HG02763 (cell line): ENCODE measurements at regions not wholly inside any gene's neighbourhood (a gene's known extent, or its start where the extent isn't known, plus 50 kb on each side); places are given as distances from the start of the nearest gene placed in this dataset.

Experiments
- ATAC-seq: cut with Tn5 transposase; IDR thresholded peaks from one replicate; pipeline ENCODE4 v1.9.1; 2021; ENCODE audit warnings: mild to moderate bottlenecking, moderate library complexity; ENCODE audit not compliant: unreplicated experiment

DNA sequence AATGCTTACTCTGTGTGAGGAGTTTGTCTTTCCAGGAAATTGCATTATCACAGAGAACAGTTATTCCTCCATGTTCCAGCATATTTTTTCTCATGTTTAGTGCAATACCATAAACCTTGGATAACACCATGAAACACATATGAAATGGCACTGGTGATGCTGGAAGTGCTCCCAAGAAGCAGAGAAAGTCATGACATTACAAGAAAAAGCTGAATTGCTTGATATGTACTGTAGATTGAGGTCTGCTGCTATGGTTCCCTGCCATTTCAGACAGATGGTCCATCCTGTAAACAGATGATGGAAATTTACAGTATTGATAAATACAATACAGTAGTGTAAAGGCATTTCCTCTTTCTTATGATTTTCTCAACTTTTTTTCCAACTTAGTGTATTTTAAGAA is 422.1 kb downstream of the LRRIQ3 start:
- no peak for ATAC-seq

DNA sequence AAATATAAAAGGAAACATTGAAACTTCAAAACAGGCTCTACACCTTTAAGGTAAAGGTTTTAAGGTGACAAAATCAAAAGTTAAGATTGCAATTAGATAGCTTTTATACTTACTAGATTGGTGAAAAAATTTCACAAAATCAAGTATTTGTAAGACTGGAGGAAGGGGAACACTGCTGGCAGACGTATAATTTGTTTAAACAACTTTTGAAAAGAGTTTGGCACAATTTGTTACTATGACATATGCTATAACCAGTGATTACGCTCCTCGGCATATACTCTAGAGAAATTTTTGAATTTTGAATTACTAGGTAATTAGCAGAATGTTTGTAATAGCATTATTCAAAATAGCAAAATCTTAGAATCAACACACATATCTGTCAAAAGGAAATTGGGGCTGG is 425.0 kb downstream of the LRRIQ3 start:
- ATAC-seq: no peak

DNA sequence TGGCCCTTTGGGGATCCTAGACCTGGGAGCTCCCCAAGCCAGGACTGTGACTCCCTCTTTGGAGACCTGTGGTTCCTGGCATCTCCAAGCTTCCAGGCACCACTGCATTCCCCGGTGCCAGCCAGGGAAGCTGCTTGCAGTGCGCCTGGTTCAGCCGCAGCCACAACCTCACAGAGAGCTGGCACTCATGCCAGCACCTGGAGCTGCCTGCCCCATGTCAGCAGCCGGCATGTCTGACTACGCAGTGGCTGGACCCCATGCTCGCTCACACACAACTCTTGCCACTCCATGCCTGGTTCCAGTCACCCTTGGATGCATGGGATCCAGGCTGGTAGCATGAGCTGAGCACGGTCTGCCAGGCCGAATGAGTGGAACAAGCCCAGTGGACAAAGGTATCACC is 426.6 kb downstream of the LRRIQ3 start:
- ATAC-seq: no peak

DNA sequence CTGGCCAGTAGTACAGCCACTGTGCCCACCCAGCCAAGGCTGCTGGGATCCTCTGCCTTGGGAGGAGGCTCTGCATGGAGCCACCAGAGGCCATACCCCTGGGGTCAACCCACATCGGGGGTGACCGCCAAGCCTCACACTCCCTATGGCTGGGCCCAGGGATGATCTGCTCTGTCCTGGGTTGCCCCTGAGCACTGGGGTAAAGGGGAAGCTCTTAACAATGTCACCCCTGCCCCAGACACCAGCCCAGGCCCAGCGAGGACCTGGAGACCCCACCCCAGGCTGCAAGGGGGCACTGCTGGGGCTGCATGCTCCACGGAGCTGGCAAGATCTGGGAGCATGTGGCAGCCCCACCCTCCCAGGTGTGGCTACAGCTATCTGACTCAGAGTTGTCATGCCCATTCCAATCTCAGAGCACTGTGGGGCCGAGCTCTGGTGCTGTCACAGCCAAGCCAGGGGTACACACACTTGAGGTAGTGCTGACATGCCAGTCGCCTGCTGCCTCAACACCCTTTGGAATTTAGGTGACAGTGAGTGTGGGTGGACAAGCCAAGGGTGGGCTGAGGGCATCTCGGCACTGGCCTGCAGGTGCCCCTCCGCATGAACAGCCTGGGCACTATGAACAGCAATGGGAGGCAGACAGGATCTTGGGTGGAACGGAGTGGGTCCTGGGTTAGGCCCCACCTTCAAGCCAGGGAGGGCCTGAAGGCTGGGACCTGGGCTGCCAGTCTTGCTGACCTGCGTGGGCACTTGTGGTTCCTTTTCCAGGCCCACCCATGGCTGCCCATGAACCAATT is 427.7 kb downstream of the LRRIQ3 start:
- ATAC-seq: no peak

DNA sequence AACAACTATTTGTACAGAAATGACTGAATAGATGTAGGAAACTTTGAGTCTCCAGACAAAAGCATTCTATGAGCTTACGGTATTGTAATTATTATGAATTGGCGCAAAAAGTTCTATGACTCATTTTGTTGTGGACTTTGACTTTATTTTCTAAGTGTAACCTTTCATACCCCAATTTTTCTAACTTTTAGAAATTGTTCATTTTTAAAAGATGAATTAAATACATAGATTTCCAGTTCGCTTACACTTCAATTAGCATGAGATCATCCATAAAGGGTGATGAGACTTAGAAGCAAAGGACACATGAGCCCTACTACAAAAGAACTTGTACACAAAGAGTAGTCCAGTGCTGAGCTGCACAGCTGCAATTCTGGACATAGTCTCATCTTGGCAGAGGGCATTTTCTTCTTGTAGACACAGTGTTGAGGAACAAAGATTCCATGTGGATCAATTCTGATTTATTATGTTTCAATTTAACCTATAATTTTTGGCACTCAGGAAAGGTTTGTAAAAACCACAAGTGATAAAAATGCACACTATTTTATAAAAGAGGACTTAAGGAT is 431.1 kb downstream of the LRRIQ3 start:
- ATAC-seq: no peak

DNA sequence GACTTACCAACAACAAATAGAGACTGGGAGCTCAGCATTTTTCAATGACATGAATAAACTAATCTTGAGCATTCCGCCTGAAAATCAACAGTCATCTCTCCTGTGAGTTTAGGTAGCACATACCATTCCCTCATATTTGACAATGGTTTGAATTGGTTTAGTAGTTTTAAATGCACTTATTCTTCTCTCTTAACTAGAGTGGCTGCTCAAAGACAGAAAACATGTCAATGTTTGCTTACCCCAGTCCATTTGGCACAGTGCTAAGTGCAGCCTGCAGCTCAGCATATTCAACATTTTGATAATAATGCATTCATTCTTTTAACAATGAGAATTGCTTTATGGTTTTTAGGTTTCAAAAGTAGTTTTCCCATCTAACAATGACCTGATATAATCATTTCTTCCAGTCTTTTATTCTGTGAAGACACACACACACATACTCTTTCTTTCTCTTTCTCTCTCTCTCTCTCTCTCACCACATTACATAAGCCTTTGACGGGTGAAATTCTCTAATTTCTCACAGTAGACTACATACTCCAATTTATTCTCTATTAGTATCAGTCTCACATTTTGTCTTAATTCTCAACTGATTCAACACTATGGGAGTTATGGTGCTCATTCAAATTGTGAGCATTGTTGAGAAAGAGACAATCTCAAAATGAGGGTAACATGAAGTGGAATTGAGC is 432.3 kb downstream of the LRRIQ3 start:
- ATAC-seq: no peak

DNA sequence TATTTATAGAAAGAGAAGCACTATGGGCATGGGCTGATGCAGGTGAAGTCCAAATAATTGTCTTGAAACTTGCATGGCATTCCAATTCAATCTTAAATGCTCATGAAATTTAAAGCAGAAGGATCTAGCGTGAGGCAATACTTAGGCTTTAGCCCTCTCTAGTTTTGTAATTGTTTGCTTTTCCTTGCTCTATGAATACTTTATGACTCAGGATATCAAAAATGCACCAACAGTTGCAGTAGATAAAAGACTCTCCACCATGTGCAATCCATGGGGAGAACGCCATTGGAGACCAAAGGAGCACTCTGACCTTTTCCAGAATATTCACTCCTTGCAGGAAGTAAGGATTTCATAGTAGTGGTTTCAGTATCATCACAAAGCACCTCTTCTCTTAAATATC is 436.4 kb downstream of the LRRIQ3 start:
- ATAC-seq: no peak

DNA sequence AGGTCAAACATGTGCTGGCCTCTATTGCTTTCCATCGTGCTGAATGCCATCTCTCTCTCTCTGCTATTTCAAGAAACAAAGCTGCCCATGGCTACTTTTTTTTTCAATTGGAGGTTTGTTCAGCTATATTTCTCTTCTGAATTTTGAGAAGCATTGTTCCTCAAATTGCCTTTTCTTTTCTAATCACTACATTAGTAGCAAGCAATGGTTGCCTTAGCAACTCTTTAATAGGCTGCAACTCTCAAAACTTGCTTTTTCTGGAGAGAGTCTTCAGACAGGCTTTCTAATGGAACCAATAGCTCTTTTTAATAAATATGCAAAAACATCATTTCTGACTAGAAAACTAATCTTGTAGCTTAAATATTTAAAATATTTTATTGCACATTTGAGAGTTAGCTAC is 439.0 kb downstream of the LRRIQ3 start:
- ATAC-seq: no peak

DNA sequence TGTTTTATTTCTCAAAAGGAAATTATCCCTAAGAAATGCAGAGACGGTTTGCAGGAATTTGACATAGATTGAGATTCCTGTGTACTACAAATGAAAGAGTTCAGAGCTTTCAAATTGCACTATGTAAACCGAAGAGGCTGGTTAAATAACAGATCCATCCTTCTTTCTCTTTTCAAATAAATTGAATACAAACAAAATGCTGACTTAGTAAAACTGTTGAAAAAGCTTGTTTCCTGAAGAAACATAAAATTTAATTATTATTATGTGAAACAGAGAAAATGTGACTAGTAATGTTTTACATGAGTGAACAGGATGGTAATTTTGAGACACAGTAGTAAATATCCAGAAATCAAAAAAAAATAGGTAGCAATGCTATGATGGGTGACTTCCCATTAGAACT is 441.2 kb downstream of the LRRIQ3 start:
- no peak for ATAC-seq

DNA sequence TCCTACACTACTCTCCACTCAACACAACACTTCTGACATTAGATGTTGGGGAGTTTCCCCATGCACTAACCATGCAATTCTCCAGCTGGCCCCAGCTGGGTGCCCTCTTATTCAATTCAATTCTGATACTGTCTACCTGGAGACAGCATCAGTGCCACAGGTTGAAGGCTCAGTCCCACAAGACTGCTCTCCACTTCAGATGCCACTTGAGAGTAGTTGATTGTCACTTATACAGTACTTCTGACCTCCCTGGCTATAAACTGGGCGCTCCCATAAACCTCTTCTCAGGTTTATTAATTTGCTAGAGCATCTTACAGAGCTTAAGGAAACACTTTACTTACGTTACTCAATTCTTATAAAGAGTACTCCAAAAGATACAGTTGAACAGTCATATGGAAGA is 442.3 kb downstream of the LRRIQ3 start:
- ATAC-seq: no peak

DNA sequence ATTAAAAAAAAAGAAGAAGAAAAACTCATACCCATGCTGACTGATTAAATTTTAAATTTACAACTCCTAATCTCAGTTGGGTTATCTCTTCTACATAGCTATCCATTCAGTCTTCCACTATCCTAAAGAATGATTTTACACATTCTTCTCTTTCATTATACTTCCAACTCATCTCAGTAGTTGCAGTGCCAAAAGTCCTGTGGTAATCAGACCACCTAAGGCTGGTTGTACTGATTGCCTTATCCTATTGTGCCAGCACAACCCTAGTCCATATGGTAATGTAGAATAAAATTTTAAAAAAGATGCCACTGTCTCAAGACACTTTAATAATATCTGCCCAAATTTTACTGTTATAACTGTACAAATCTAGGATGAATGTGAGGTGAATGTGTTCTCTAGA is 448.0 kb downstream of the LRRIQ3 start:
- no peak for ATAC-seq

DNA sequence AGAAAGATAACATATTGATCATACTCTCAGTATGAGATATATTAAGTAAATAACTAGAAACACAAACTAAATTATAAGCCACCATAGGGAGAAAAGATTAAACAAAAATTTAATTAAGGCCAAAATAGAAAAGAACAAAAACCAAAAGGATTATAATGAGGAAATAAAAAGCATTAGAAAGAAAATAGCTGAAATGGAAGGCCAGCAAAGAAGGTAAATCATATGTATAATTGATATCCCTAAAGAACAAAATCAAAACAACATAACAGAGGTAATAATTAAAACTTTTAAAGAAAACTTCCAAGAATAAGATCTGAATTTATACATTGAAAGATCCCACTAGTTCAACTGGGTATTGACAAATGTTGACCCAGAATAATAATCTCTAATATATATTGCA is 453.0 kb downstream of the LRRIQ3 start:
- no peak for ATAC-seq

DNA sequence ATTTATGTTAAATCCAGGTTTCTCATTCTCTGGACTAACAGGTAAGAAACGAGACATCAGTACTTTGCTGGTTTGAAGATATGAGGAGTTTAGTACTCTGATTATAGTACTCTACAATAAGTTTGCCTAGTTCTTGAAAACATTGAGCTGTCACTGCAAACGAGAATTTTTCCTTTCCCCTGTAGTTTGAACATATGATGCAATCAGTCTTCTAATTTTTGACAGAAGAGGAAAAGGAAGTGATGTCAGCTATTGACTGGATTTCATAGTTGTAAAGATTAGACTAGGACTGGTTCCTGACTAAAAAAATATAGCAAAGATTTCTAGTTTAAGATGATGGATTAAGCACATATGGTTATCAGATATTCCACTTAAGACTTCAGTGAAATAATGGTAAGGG is 461.9 kb downstream of the LRRIQ3 start:
- no peak for ATAC-seq

DNA sequence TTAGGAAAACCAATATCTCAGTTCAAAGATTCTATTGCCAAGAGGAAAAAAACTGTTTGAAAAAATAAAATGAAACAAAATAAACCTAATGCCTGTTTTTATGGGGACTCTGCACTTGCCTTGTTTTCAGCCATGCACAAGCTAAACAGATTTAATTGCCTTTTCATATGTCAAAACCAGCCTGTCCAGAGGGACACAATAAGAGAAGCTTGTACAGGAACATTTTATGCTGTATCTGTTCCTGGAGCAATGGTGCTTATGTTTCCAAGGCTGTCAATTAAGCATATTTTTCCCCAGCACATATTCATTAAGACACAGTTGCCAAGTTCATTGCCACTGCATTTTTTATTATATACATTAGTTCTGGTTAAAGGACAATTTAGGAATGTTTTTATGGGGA is 470.9 kb downstream of the LRRIQ3 start:
- ATAC-seq: no peak

DNA sequence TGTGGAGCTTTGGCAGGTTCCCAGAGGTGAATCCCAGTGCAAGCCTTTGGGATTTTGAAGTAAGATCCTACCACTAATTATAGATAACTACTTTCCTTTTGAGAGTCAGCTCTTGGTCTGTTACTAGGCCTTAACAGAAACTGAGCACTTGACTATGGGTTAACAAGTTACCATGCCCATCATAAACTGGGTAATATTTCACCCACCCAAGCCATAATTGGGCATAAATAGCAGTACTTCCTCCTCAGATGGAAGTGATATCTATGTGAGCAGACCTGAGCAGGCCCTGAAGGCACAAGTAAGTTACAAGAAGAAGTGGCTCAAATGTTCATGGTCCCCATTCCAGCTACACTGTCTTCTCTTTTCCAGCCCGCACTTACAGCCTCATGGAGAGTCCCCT is 475.9 kb downstream of the LRRIQ3 start:
- ATAC-seq: no peak

DNA sequence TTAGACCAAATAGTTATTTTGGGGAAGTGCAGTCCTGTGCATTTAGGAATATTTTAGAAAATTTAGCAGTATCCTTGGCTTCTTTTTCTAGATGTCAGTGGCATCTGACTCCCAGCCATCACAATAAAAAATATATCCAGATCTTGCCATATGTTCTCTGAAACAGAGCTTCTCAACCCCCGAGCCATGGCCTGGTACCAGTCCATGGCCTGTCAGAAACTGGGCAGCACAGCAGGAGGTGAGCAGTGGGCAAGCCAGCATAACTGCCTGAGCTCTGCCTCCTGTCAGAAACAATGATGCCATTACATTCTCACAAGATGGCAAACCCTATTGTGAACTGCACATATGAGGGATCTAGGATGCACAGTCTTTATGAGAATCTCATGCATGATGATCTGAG is 480.0 kb downstream of the LRRIQ3 start:
- ATAC-seq: no peak

DNA sequence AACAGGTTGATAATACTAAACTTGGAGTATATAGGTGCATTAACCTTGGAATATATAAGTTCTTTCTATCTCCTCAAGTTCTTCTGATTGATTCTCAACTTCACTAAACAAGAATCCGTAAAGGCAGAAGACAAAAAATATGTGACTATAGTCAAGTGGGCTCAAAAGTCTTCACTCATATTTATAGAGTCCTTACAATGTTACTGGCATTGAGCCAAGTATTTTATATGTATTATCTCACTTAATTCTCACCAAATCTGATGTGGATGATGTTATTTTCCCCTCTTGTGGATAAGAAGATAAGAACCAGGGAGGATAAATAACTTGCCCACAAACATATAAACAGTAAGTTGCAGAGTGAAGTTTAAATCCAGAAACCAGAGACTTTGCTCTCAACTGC is 486.9 kb downstream of the LRRIQ3 start:
- no peak for ATAC-seq

DNA sequence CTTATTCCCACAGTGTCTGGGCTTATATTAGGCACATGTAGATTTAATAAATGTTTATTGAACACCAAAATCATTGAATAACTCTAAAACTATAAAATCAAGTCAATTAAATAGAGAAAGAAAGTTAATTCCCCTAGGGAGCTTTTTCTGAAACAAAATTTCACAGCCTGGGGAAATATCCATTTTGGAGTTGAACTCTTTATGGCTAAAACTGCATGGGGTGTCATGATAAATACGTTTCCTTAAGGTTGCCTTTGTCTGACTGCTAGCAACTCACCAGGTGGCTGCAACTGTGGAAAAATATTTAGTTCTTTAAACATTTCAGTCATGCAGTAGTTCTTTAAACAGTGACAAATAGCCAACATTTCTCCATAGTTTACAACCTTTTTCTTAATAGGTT is 496.1 kb downstream of the LRRIQ3 start:
- no peak for ATAC-seq

DNA sequence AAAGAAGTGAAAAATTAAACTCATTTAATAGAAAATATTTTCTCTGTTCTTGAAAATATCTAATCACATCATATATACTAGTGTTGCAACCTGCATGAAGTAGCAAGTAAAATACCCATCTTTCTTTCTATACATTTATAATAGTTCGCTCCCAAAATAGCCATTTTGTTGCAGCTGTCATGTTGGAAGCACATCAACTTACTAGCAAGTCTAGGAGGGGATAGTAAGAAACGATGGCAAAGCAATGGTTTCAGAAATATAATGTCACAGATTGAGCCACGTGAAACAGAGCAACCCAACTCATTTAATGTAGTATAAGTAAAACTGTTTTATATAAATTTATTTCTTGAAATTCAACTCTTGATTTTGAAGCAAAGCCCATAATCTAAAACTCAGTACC is 521.8 kb downstream of the LRRIQ3 start:
- no peak for ATAC-seq

DNA sequence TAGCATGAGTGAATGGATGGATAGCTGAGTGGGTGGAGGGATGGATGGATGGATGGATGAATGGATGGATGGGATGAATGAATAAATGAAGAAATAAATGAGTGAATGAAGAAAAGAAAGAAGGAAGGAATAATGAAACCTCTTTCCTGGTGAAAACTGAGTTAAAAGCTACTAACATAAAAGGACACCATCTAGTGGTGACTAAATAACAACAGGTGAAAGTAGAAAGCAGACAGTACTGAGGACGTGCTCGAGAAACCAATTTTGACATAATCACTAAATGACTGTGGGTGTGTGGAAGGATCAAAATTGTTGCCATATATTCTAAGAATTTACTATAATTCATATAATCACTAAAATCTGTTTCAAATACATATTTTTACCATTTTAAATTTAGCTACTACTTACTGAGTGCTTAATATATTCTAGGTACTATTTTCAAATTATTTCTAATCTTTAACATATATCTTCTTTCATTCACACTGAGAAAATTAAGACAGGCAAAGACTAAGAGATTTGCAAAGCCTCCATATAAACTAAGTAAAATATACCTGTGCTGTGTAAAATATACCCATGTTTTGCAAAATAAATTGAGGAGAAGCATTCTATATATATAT is 522.9 kb downstream of the LRRIQ3 start:
- ATAC-seq: no peak

DNA sequence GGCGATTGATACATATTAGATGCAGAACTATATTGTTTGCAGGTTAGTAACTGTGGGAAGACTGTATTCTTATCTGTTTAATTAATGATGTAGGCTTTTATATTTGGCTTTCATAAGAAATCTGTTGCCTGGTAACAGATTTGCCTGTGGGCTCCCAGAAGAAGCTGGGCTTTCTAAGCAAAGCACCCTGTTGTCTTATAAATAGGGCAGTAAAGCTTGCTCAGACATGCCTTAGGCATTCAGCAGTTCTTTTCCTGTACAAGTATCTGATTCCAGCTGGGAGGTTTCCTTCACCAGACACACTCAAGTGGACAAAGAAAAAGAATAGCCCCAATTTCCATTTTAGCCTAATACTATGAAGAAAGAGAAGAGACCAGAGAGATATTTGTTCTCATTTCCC is 524.0 kb downstream of the LRRIQ3 start:
- ATAC-seq: no peak

DNA sequence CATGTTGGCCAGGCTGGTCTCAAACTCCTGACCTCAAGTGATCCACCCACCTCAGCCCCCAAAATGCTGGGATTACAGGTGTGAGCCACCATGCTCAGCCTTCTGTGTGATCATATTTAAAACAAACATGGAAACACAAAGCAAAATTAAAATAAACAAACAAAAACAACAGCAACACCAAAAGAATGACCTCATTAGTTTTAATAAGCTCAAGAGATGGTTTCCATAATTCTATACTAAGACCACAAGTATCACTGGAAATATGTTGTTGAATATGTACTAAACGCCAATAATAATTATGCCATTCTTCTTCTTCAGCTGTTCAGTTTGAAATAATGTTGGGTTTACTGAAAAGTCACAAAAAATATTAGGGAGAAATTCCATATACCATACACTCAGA is 526.4 kb downstream of the LRRIQ3 start:
- ATAC-seq: no peak
